Neural cell (in vitro differentiated cells): ENCODE measurements at regions not wholly inside any gene's neighbourhood (a gene's known extent, or its start where the extent isn't known, plus 50 kb on each side); places are given as distances from the start of the nearest gene placed in this dataset.

Source experiments
- H2AFZ ChIP-seq: fragments of 200-600, 300-800 bp; sonication (generic), shearing (Covaris generic); 2 replicates; pipeline ENCODE4 v1.6.0; 2014; ENCODE audit warnings: low read depth, mild to moderate bottlenecking, antibody characterized with exemption, low read length, moderate library complexity
- H3F3A ChIP-seq: fragments of 200-600 bp; shearing (Covaris generic); 2 replicates; pipeline ENCODE4 v1.6.1; 2016; ENCODE audit warnings: mild to moderate bottlenecking, moderate library complexity, mixed read lengths, antibody characterized with exemption, low read length; ENCODE audit not compliant: insufficient read depth, poor library complexity, severe bottlenecking
- H3K27ac ChIP-seq: fragments of 200-600, 300-800 bp; sonication (generic), shearing (Covaris generic); 2 replicates; pipeline ENCODE4 v1.5.1; 2014; ENCODE audit warnings: mild to moderate bottlenecking, low read length, moderate library complexity
- H3K27me3 ChIP-seq: fragments of 300-800, 200-600 bp; sonication (generic), shearing (Covaris generic); 2 replicates; pipeline ENCODE4 v1.6.0; 2014; ENCODE audit warnings: mild to moderate bottlenecking, low read depth, low read length, moderate library complexity; ENCODE audit not compliant: insufficient read depth
- H3K36me3 ChIP-seq: fragments of 300-800, 200-600 bp; sonication (generic), shearing (Covaris generic); 2 replicates; pipeline ENCODE4 v1.5.1; 2014; ENCODE audit warnings: mild to moderate bottlenecking, antibody characterized with exemption, low read length, moderate library complexity; ENCODE audit not compliant: insufficient read depth
- H3K4me2 ChIP-seq: fragments of 300-800, 200-600 bp; sonication (generic), shearing (Covaris generic); 2 replicates; pipeline ENCODE4 v1.6.0; 2014; ENCODE audit warnings: mild to moderate bottlenecking, low read length
- H3K4me3 ChIP-seq: fragments of 300-800, 200-600 bp; sonication (generic), shearing (Covaris generic); 2 replicates; pipeline ENCODE4 v1.5.1; 2014; ENCODE audit warnings: mild to moderate bottlenecking, low read length, moderate library complexity
- H3K79me2 ChIP-seq: fragments of 200-600 bp; shearing (Covaris generic); replicated peaks from 2 replicates; pipeline ENCODE4 v1.6.0; 2014; ENCODE audit warnings: mild to moderate bottlenecking, low read length, moderate library complexity; ENCODE audit not compliant: insufficient read depth
- H3K9ac ChIP-seq: fragments of 300-800, 200-600 bp; sonication (generic), shearing (Covaris generic); 2 replicates; pipeline ENCODE4 v1.6.1; 2016; ENCODE audit warnings: mild to moderate bottlenecking, low read length, mixed read lengths
- H3K9me2 ChIP-seq: fragments of 200-600 bp; shearing (Covaris generic); 2 replicates; pipeline ENCODE4 v1.6.1; 2016; ENCODE audit warnings: mild to moderate bottlenecking, low read length, mixed read lengths; ENCODE audit not compliant: insufficient read depth
- H3K9me3 ChIP-seq: fragments of 200-600, 300-800 bp; sonication (generic), shearing (Covaris generic); 2 replicates; pipeline ENCODE4 v1.6.1; 2016; ENCODE audit warnings: mild to moderate bottlenecking, mixed run types, low read length, moderate library complexity, mixed read lengths
- H4K20me1 ChIP-seq: fragments of 200-600 bp; shearing (Covaris generic); 2 replicates; pipeline ENCODE4 v1.6.1; 2016; ENCODE audit warnings: mild to moderate bottlenecking, mixed run types; ENCODE audit not compliant: insufficient read depth
- CTCF ChIP-seq: fragments of 450-650 bp; IDR thresholded peaks from 2 replicates; pipeline ENCODE4 v1.5.1; 2014; ENCODE audit warnings: antibody characterized with exemption, mild to moderate bottlenecking, moderate library complexity; ENCODE audit not compliant: poor library complexity, severe bottlenecking
- EP300 ChIP-seq: fragments of 450-650 bp; conservative IDR thresholded peaks from 2 replicates; pipeline ENCODE4 v1.6.1; 2014; ENCODE audit warnings: antibody characterized with exemption, mild to moderate bottlenecking, moderate library complexity; ENCODE audit not compliant: poor library complexity, severe bottlenecking
- EZH2 ChIP-seq: fragments of 200-600, 300-800 bp; shearing (Covaris generic), sonication (generic); IDR thresholded peaks from 2 replicates; pipeline ENCODE4 v1.6.1; 2014; ENCODE audit warnings: antibody characterized with exemption, low read length, borderline replicate concordance, mild to moderate bottlenecking; ENCODE audit not compliant: insufficient read depth, poor library complexity, severe bottlenecking
- MXI1 ChIP-seq: fragments of 450-650 bp; conservative IDR thresholded peaks from 2 replicates; pipeline ENCODE4 v1.6.1; 2014; ENCODE audit warnings: antibody characterized with exemption, mild to moderate bottlenecking; ENCODE audit not compliant: poor library complexity, severe bottlenecking
- POLR2AphosphoS5 ChIP-seq: IDR thresholded peaks from 2 replicates; pipeline ENCODE4 v1.6.1; 2012
- RAD21 ChIP-seq: fragments of 450-650 bp; conservative IDR thresholded peaks from 2 replicates; pipeline ENCODE4 v1.6.1; 2014; ENCODE audit warnings: antibody characterized with exemption, mild to moderate bottlenecking, moderate library complexity
- REST ChIP-seq: IDR thresholded peaks from 2 replicates; pipeline ENCODE4 v1.6.1; 2012; ENCODE audit warnings: borderline replicate concordance
- SMC3 ChIP-seq: fragments of 450-650 bp; conservative IDR thresholded peaks from 2 replicates; pipeline ENCODE4 v1.6.1; 2014; ENCODE audit warnings: antibody characterized with exemption, mild to moderate bottlenecking, moderate library complexity; ENCODE audit not compliant: poor library complexity
- TAF1 ChIP-seq: IDR thresholded peaks from 2 replicates; pipeline ENCODE4 v1.6.1; 2012; ENCODE audit warnings: low read depth

GRCh38 chr18:59961070-59961469 lies 61.3 kb downstream of the PMAIP1 start:
- no peaks in the 10 kb centered on the region for H3K79me2 ChIP-seq
- no peaks in the 10 kb centered on the region for H3F3A ChIP-seq
- no peak for TF ChIP-seq REST
- TF ChIP-seq RAD21: no peak
- no peak for TF ChIP-seq EZH2
- no peak overlapping the region for H3K27ac ChIP-seq
- no peaks in the 10 kb centered on the region for H3K9me2 ChIP-seq
- no peaks in the 10 kb centered on the region for H3K27me3 ChIP-seq
- no peak overlapping the region for H2AFZ ChIP-seq
- H3K9me3 ChIP-seq: no peaks in the 10 kb centered on the region
- no peaks in the 10 kb centered on the region for H4K20me1 ChIP-seq
- H3K4me3 ChIP-seq: no peak overlapping the region
- H3K9ac ChIP-seq: no peak overlapping the region
- no peaks in the 10 kb centered on the region for H3K36me3 ChIP-seq
- no peak overlapping the region for H3K4me2 ChIP-seq

GRCh38 chr18:59960272-59960671 lies 60.5 kb downstream of the PMAIP1 start:
- H3K27ac ChIP-seq: no peak overlapping the region
- H3K27me3 ChIP-seq: no peaks in the 10 kb centered on the region
- TF ChIP-seq CTCF (no peak), POLR2AphosphoS5 (no peak), RAD21 (no peak), TAF1 (no peak), EP300 (no peak), SMC3 (no peak), REST (no peak), EZH2 (no peak), MXI1 (no peak)
- H3K9ac ChIP-seq: no peak overlapping the region
- no peaks in the 10 kb centered on the region for H3F3A ChIP-seq
- no peaks in the 10 kb centered on the region for H4K20me1 ChIP-seq
- H3K9me2 ChIP-seq: no peaks in the 10 kb centered on the region
- H3K36me3 ChIP-seq: no peaks in the 10 kb centered on the region
- no peak overlapping the region for H2AFZ ChIP-seq
- H3K4me2 ChIP-seq: no peak overlapping the region
- H3K9me3 ChIP-seq: no peaks in the 10 kb centered on the region
- H3K4me3 ChIP-seq: no peak overlapping the region
- no peaks in the 10 kb centered on the region for H3K79me2 ChIP-seq
